Breast epithelium (tissue), 4 donors: ENCODE measurements at regions not wholly inside any gene's neighbourhood (a gene's known extent, or its start where the extent isn't known, plus 50 kb on each side); places are given as distances from the start of the nearest gene placed in this dataset.

Experiments used
- DNase-seq, 2 donors: peaks; one replicate each; pipeline ENCODE4 v3.0.0-alpha.2; 2019; ENCODE audit warnings: low spot score in 2 of 2
- H3K27ac ChIP-seq, 2 donors: fragments of 200-600 bp; sonication (generic) in 1 of 2; one replicate each; pipeline ENCODE4 v1.5.1; 2016 to 2019; ENCODE audit warnings: mild to moderate bottlenecking in 1 of 2
- H3K27me3 ChIP-seq, 2 donors: fragments of 200-600 bp; sonication (generic) in 1 of 2; one replicate each; pipeline versions ENCODE4 v1.5.1 to v1.6.0; 2017 to 2019; ENCODE audit warnings: control low read depth in 1 of 2, mild to moderate bottlenecking in 1 of 2
- H3K36me3 ChIP-seq: fragments of 200-600 bp; one replicate; pipeline ENCODE4 v1.5.1; 2019
- H3K4me1 ChIP-seq, 2 donors: fragments of 200-600 bp; sonication (generic); one replicate each; pipeline ENCODE4 v1.5.1; 2016 to 2019; ENCODE audit warnings: control low read depth in 1 of 2
- H3K4me3 ChIP-seq, 3 donors: fragments of 200-600 bp; sonication (generic); 1 replicate in 2 of 3; 2 replicates in 1 of 3; pipeline ENCODE4 v1.5.1; 2016 to 2019; ENCODE audit warnings: mild to moderate bottlenecking in 3 of 3, moderate library complexity in 2 of 3
- H3K9me3 ChIP-seq, 2 donors: fragments of 200-600 bp; sonication (generic) in 1 of 2; one replicate each; pipeline ENCODE4 v1.5.1; 2016 to 2019; ENCODE audit warnings: control low read depth in 1 of 2
- POLR2A ChIP-seq: fragments of 450-650 bp; IDR thresholded peaks from one replicate; pipeline ENCODE4 v1.6.1; 2016; ENCODE audit warnings: antibody characterized with exemption, mild to moderate bottlenecking, moderate library complexity
- POLR2AphosphoS5 ChIP-seq, 3 donors: sonication (generic); formaldehyde crosslinking; IDR thresholded peaks; one replicate each; pipeline ENCODE4 v1.6.1; 2017; ENCODE audit warnings: antibody characterized with exemption in 3 of 3
- intact Hi-C: fragments of 100-400 bp; cut with DNase I; formaldehyde crosslinking; loops from one replicate; pipeline ENCODE4 v1.15.1; 2023; ENCODE audit warnings: low total_unique reads
- TF ChIP-seq, protein P1 (sequence below), 3 donors: fragments of 450-650 bp; IDR thresholded peaks; one replicate each; pipeline ENCODE4 v1.5.1; 2016 to 2017; ENCODE audit warnings: antibody characterized with exemption in 3 of 3, mild to moderate bottlenecking in 3 of 3, moderate library complexity in 3 of 3

DNA sequence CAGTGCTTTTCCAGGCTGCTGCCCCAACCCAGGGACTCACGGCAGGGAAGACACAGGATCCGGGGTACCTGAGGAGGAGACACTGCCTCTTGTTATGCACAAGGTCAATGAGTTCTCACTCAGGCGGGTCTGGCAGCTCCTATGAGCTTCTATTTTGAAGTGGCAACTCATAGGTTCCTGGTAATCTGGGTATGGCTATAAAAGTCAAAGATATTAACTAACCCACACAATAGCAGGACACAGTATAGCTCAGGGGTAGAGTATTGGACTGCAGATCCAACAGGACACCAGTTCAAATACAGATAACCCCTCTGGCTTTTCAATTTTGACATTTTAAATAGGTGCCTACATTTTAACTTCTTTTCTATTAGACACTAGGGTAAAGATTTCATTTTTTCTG lies 130.3 kb upstream of the ZNF746 start:
- TF ChIP-seq POLR2A (no peak), POLR2AphosphoS5 (IDR thresholded peaks at IDR 0.05) (no peak)
- Histone ChIP-seq H3K27ac (no peak overlapping the region), H3K9me3 (no peaks in the 10 kb centered on the region), H3K36me3 (no peaks in the 10 kb centered on the region), H3K27me3 (no peaks in the 10 kb centered on the region), H3K4me1 (peaks cover 6 to 7% of the 10 kb centered on the region in 2 donors), H3K4me3 (no peak overlapping the region)
- intact Hi-C loops: no loop called here
- DNase-seq: no peak

- intact Hi-C loops: no loop called here
- DNase-seq: no peak
- Histone ChIP-seq H3K27me3 (no peaks in the 10 kb centered on the region), H3K36me3 (no peaks in the 10 kb centered on the region), H3K4me1 (peaks cover 7% of the 10 kb centered on the region in 2 donors), H3K27ac (peak overlapping the region in 1 of 2 donors; percentile 68), H3K9me3 (no peaks in the 10 kb centered on the region), H3K4me3 (no peak overlapping the region)
- TF ChIP-seq POLR2AphosphoS5 (IDR thresholded peaks at IDR 0.05) (no peak), POLR2A (no peak)
- TF ChIP-seq, protein P1, sequence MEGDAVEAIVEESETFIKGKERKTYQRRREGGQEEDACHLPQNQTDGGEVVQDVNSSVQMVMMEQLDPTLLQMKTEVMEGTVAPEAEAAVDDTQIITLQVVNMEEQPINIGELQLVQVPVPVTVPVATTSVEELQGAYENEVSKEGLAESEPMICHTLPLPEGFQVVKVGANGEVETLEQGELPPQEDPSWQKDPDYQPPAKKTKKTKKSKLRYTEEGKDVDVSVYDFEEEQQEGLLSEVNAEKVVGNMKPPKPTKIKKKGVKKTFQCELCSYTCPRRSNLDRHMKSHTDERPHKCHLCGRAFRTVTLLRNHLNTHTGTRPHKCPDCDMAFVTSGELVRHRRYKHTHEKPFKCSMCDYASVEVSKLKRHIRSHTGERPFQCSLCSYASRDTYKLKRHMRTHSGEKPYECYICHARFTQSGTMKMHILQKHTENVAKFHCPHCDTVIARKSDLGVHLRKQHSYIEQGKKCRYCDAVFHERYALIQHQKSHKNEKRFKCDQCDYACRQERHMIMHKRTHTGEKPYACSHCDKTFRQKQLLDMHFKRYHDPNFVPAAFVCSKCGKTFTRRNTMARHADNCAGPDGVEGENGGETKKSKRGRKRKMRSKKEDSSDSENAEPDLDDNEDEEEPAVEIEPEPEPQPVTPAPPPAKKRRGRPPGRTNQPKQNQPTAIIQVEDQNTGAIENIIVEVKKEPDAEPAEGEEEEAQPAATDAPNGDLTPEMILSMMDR (IDR thresholded peaks at IDR 0.05): no peak
These were observed 129.4 kb upstream of the ZNF746 start for GRCh38 chr7:149626972-149627371.

- no peaks in the 10 kb centered on the region for H3K27me3 ChIP-seq
- no peaks in the 10 kb centered on the region for H3K36me3 ChIP-seq
- TF ChIP-seq POLR2AphosphoS5 (IDR thresholded peaks at IDR 0.05): no peak
- no peak for TF ChIP-seq POLR2A
- TF ChIP-seq, protein P1 (IDR thresholded peaks at IDR 0.05): no peak
- peak overlapping the region in 2 of 3 donors; percentile 77 to 90 for H3K4me3 ChIP-seq
- peak overlapping the region; percentile 75 to 90 for H3K27ac ChIP-seq
- intact Hi-C loops: no loop called here
- H3K9me3 ChIP-seq: no peaks in the 10 kb centered on the region
- DNase-seq: no peak
- H3K4me1 ChIP-seq: peaks cover 7% of the 10 kb centered on the region in 2 donors
These were observed 128.4 kb upstream of the ZNF746 start for GRCh38 chr7:149625947-149626392.

GRCh38 chr7:149625340-149625946 lies 127.8 kb upstream of the ZNF746 start:
- peak overlapping the region; percentile 90 for H3K27ac ChIP-seq
- peak overlapping the region; percentile 77 to 94 (median 90) for H3K4me3 ChIP-seq
- intact Hi-C loops: no loop called here
- no peaks in the 10 kb centered on the region for H3K36me3 ChIP-seq
- TF ChIP-seq, protein P1 (IDR thresholded peaks at IDR 0.05): peak; percentile 31 to 57 (median 38)
- TF ChIP-seq POLR2A (no peak), POLR2AphosphoS5 (IDR thresholded peaks at IDR 0.05) (no peak)
- H3K9me3 ChIP-seq: no peaks in the 10 kb centered on the region
- H3K4me1 ChIP-seq: peaks cover 7% of the 10 kb centered on the region in 2 donors
- peak; percentile 39 to 60 for DNase-seq
- no peaks in the 10 kb centered on the region for H3K27me3 ChIP-seq

DNA sequence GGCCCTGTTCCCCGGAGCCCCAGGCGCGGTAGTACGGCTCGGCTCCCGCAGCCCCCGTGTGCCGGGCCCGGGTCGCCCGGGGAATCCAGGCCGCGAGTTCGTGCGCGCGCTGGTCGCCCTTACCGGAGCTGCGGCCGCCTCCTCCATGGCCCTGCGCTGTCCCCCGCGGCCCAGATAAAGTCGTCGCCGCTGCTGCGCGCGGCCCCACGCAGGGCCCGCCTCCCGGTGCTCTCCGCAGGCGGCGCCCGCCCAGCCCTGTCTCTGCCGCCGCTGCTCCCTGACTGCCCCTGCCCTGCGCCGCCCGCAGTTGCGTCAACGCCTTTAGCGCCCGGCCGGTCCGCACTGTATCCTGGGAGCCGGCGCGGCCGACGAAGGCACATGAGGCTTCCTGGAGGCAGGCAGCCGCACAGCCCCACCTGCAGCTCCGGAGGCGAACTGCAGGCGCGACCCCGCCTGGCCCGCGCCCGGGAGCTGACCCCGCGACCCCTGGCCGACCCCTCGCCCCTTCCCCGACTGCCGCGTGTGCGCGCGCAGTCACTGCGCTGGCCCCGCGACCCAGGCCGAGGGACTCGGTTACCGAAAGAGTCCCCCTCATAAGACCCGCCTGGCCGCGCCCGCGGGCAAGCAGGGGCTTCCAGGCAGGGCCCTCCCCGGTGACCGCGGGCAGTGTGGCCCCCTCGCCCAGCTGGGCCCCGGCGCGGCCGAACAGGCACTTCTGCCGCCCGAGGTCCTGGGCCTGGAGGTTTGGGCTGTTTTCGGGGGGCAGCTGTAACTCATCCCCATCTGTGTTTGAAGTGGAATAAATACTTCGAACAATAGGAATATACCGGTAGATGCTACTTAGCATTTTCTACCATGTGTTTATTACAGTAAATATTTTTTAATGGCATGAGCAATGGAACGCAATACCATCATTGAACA lies 127.1 kb upstream of the ZNF746 start:
- TF ChIP-seq, protein P1 (IDR thresholded peaks at IDR 0.05): peak; percentile 51 to 88 (median 66)
- peak; percentile 52 to 82 (median 56) for TF ChIP-seq POLR2AphosphoS5 (IDR thresholded peaks at IDR 0.05)
- TF ChIP-seq POLR2A: peak; percentile 23
- H3K9me3 ChIP-seq: no peaks in the 10 kb centered on the region
- H3K4me1 ChIP-seq: peaks cover 7% of the 10 kb centered on the region in 2 donors
- peak overlapping the region; percentile 77 to 94 (median 90) for H3K4me3 ChIP-seq
- DNase-seq: peak; percentile 89
- peak overlapping the region; percentile 90 for H3K27ac ChIP-seq
- intact Hi-C loops: no loop called here
- no peaks in the 10 kb centered on the region for H3K36me3 ChIP-seq
- H3K27me3 ChIP-seq: no peaks in the 10 kb centered on the region
